Neural cell (in vitro differentiated cells): ENCODE measurements at regions not wholly inside any gene's neighbourhood (a gene's known extent, or its start where the extent isn't known, plus 50 kb on each side); places are given as distances from the start of the nearest gene placed in this dataset.
"Not testable (repeated sequence)": the region's sequence is repeated elsewhere in the genome, so short reads cannot be mapped to it uniquely, and the experiment has no call there.

ENCODE experiments used
- EP300 ChIP-seq: fragments of 450-650 bp; conservative IDR thresholded peaks from 2 replicates; pipeline ENCODE4 v1.6.1; 2014; ENCODE audit warnings: antibody characterized with exemption, mild to moderate bottlenecking, moderate library complexity; ENCODE audit not compliant: poor library complexity, severe bottlenecking
- TAF1 ChIP-seq: IDR thresholded peaks from 2 replicates; pipeline ENCODE4 v1.6.1; 2012; ENCODE audit warnings: low read depth
- TF ChIP-seq, protein P1 (sequence below): fragments of 450-650 bp; IDR thresholded peaks from 2 replicates; pipeline ENCODE4 v1.5.1; 2014; ENCODE audit warnings: antibody characterized with exemption, mild to moderate bottlenecking, moderate library complexity; ENCODE audit not compliant: poor library complexity, severe bottlenecking

- TF ChIP-seq, protein P1, sequence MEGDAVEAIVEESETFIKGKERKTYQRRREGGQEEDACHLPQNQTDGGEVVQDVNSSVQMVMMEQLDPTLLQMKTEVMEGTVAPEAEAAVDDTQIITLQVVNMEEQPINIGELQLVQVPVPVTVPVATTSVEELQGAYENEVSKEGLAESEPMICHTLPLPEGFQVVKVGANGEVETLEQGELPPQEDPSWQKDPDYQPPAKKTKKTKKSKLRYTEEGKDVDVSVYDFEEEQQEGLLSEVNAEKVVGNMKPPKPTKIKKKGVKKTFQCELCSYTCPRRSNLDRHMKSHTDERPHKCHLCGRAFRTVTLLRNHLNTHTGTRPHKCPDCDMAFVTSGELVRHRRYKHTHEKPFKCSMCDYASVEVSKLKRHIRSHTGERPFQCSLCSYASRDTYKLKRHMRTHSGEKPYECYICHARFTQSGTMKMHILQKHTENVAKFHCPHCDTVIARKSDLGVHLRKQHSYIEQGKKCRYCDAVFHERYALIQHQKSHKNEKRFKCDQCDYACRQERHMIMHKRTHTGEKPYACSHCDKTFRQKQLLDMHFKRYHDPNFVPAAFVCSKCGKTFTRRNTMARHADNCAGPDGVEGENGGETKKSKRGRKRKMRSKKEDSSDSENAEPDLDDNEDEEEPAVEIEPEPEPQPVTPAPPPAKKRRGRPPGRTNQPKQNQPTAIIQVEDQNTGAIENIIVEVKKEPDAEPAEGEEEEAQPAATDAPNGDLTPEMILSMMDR, result not testable (repeated sequence)
- not testable (repeated sequence) for TF ChIP-seq EP300, TAF1
These were observed 87.8 kb downstream of the SYT15B start for GRCh38 chr10:47675577-47675976.
